Panc1 (cell line): ENCODE measurements at regions not wholly inside any gene's neighbourhood (a gene's known extent, or its start where the extent isn't known, plus 50 kb on each side); places are given as distances from the start of the nearest gene placed in this dataset.

Source experiments
- CTCF ChIP-seq: fragments of 450-650 bp; IDR thresholded peaks from 2 replicates; pipeline ENCODE4 v1.5.1; 2017; ENCODE audit warnings: mild to moderate bottlenecking
- POLR2AphosphoS5 ChIP-seq: IDR thresholded peaks from 2 replicates; pipeline ENCODE4 v1.6.1; 2012; ENCODE audit warnings: mild to moderate bottlenecking, low read depth, low read length, moderate library complexity
- REST ChIP-seq, 2 experiments: IDR thresholded peaks; 2 replicates each; pipeline ENCODE4 v1.6.1; 2011 to 2012; ENCODE audit warnings: low read depth in 2 of 2, control low read depth in 1 of 2, low read length in 1 of 2, mild to moderate bottlenecking in 1 of 2, moderate library complexity in 1 of 2; ENCODE audit not compliant: insufficient read depth in 1 of 2
- SIN3A ChIP-seq: IDR thresholded peaks from 2 replicates; pipeline ENCODE4 v1.6.1; 2012; ENCODE audit warnings: low read depth, mild to moderate bottlenecking, low read length, moderate library complexity, borderline replicate concordance; ENCODE audit not compliant: insufficient read depth

- TF ChIP-seq CTCF = no peak
- no peak for TF ChIP-seq POLR2AphosphoS5
- TF ChIP-seq REST (IDR thresholded peaks at IDR 0.05; ENCODE audit: insufficient read depth in 1 of 2, low read depth in 2 of 2, low read length in 1 of 2) = no peak
- no peak for TF ChIP-seq SIN3A
Observed at GRCh38 chr10:124344266-124344590, 74.5 kb downstream of the OAT start.
